ENCODE measurements at regions not wholly inside any gene's neighbourhood (a gene's known extent, or its start where the extent isn't known, plus 50 kb on each side); places are given as distances from the start of the nearest gene placed in this dataset.

- TF ChIP-seq CTBP2 (IDR thresholded peaks at IDR 0.05; ENCODE audit: borderline replicate concordance, insufficient read depth, insufficient read length, low read length) (no peak), ASH2L (IDR thresholded peaks at IDR 0.05; ENCODE audit: low read length) (no peak), RFX5 (IDR thresholded peaks at IDR 0.05; ENCODE audit: borderline replicate concordance, low read depth, low read length) (no peak), CTCF (IDR thresholded peaks at IDR 0.05; ENCODE audit: control extremely low read depth in 1 of 3, insufficient read depth in 1 of 3, low read depth in 1 of 3, low read length in 3 of 3) (no peak), EZH2 (IDR thresholded peaks at IDR 0.05; ENCODE audit: low read depth, low read length, severe bottlenecking) (no peak), JUN (IDR thresholded peaks at IDR 0.05; ENCODE audit: low read depth, low read length) (no peak), KDM5A (IDR thresholded peaks at IDR 0.05; ENCODE audit: low read length) (no peak)
Measured at GRCh38 chr2:155965415-155966063, 367.0 kb downstream of the NR4A2 start (continued).

Data from H1 (cell line).